Activated CD8-positive, alpha-beta memory T cell treated with anti-CD3 and anti-CD28 coated beads for 4 hours (primary cell): ENCODE measurements at regions not wholly inside any gene's neighbourhood (a gene's known extent, or its start where the extent isn't known, plus 50 kb on each side); places are given as distances from the start of the nearest gene placed in this dataset.
"Not testable (repeated sequence)": the region's sequence is repeated elsewhere in the genome, so short reads cannot be mapped to it uniquely, and the experiment has no call there.

Experiments used
- DNase-seq, 2 donors: peaks; one replicate each; pipeline ENCODE4 v3.0.0-alpha.2; 2020; ENCODE audit warnings: low read depth in 2 of 2

- DNase-seq: no peak
Measured at GRCh38 chr4:77505275-77505957, 100.2 kb upstream of the CXCL13 start.

- no peak for DNase-seq
Measured at GRCh38 chr4:77505958-77506319, 99.7 kb upstream of the CXCL13 start.

DNA sequence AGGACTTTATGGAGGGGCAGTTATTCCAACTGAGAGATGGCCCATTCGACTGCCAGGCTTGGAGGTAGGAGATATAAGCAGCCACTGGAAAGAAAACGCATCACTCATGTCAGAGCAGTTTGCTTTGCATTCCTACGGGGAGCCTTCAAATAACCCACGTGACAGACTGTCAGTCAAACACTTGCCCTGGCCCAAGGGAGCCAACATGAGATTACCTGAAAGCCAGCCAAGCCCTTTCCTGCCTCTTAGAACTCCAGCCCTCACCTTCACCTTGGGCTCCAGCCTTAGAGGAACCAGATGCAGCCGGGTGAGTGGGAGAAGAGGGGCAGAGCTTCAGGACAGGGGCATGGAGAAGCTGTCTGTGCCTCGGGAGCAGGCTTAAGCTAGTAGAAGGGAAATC, 95.3 kb upstream of the CXCL13 start:
- no peak for DNase-seq

DNA sequence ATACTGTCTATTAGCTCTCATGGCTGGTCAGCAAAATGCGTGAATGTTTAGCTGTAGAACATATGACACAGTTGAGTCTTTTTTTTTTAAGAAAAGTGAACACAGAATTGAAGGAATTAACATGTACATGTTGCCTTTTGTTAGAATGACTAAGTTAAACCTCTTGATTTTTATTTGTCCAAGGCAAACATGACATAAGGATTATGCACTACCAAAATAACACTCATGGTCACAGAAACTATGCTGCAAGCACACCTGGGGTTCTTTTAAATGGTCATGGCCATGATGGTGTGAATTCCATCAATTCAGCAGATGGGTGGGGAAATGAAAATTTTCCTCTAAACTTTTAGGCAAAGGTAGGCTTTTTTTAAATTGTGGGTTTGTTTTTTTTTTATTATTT, 80.1 kb upstream of the CXCL13 start:
- no peak for DNase-seq

- DNase-seq: not testable (repeated sequence)
Measured at GRCh38 chr4:77527900-77528299, 77.7 kb upstream of the CXCL13 start.

GRCh38 chr4:77538144-77538543, 67.5 kb upstream of the CXCL13 start:
- DNase-seq: no peak

GRCh38 chr4:77538574-77539157, 67.0 kb upstream of the CXCL13 start:
- DNase-seq: no peak
